ENCODE measurements at regions not wholly inside any gene's neighbourhood (a gene's known extent, or its start where the extent isn't known, plus 50 kb on each side); places are given as distances from the start of the nearest gene placed in this dataset.

GRCh38 chr3:17941152-17941551 is 198.7 kb upstream of the TBC1D5 start:
- TF ChIP-seq CTCF (IDR thresholded peaks at IDR 0.05 in 4 of 5, conservative IDR thresholded peaks at IDR 0.05 in 1 of 5), result no peak
- TF ChIP-seq POLR2A (IDR thresholded peaks at IDR 0.05), result no peak
